OCI-LY1 (cell line): ENCODE measurements at regions not wholly inside any gene's neighbourhood (a gene's known extent, or its start where the extent isn't known, plus 50 kb on each side); places are given as distances from the start of the nearest gene placed in this dataset.

Source experiments
- H2AFZ ChIP-seq: fragments of 200-600 bp; sonication (generic), shearing (Covaris generic); 2 replicates; pipeline ENCODE4 v1.6.0; 2014; ENCODE audit warnings: antibody characterized with exemption, mild to moderate bottlenecking, low read length
- H3F3A ChIP-seq: fragments of 200-600 bp; sonication (generic), shearing (Covaris generic); 2 replicates; pipeline ENCODE4 v1.6.0; 2014; ENCODE audit warnings: mild to moderate bottlenecking, antibody characterized with exemption, low read length, moderate library complexity; ENCODE audit not compliant: insufficient read depth
- H3K27ac ChIP-seq: fragments of 200-600 bp; sonication (generic); 2 replicates; pipeline ENCODE4 v1.5.1; 2014; ENCODE audit warnings: low read length, mixed run types, mild to moderate bottlenecking, low read depth; ENCODE audit not compliant: poor library complexity, severe bottlenecking
- H3K27me3 ChIP-seq: fragments of 200-600 bp; sonication (generic); 2 replicates; pipeline ENCODE4 v1.6.0; 2014; ENCODE audit warnings: antibody characterized with exemption, mild to moderate bottlenecking, low read length, moderate library complexity; ENCODE audit not compliant: insufficient read depth
- H3K36me3 ChIP-seq: fragments of 200-600 bp; sonication (generic); 2 replicates; pipeline ENCODE4 v1.6.1; 2014; ENCODE audit warnings: mild to moderate bottlenecking, antibody characterized with exemption, low read length, moderate library complexity, mixed read lengths; ENCODE audit not compliant: insufficient read depth
- H3K4me1 ChIP-seq: fragments of 200-600 bp; sonication (generic); 2 replicates; pipeline ENCODE4 v1.5.1; 2014; ENCODE audit warnings: mild to moderate bottlenecking, low read length, moderate library complexity; ENCODE audit not compliant: insufficient read depth, severe bottlenecking
- H3K4me2 ChIP-seq: fragments of 200-600 bp; sonication (generic), shearing (Covaris generic); 2 replicates; pipeline ENCODE4 v1.6.1; 2014; ENCODE audit warnings: low read length
- H3K4me3 ChIP-seq: fragments of 200-600 bp; sonication (generic); 2 replicates; pipeline ENCODE4 v1.5.1; 2014; ENCODE audit warnings: low read length, low read depth, mild to moderate bottlenecking, mixed read lengths; ENCODE audit not compliant: poor library complexity, severe bottlenecking
- H3K79me2 ChIP-seq: fragments of 200-600 bp; shearing (Covaris generic); 2 replicates; pipeline ENCODE4 v1.6.1; 2016; ENCODE audit warnings: mixed run types, low read length, mixed read lengths; ENCODE audit not compliant: insufficient read depth
- H3K9ac ChIP-seq: fragments of 200-600 bp; sonication (generic), shearing (Covaris generic); 2 replicates; pipeline ENCODE4 v1.6.1; 2014; ENCODE audit warnings: mild to moderate bottlenecking, low read length, mixed read lengths
- H3K9me2 ChIP-seq: fragments of 200-600 bp; sonication (generic), shearing (Covaris generic); 2 replicates; pipeline ENCODE4 v1.6.1; 2014; ENCODE audit warnings: low read depth, mild to moderate bottlenecking, low read length, mixed read lengths
- H3K9me3 ChIP-seq: fragments of 200-600 bp; shearing (Covaris generic); 2 replicates; pipeline ENCODE4 v1.6.1; 2014; ENCODE audit warnings: low read length, mixed read lengths
- H4K20me1 ChIP-seq: fragments of 200-600 bp; sonication (generic), shearing (Covaris generic); 2 replicates; pipeline ENCODE4 v1.6.0; 2016; ENCODE audit warnings: mild to moderate bottlenecking, low read length; ENCODE audit not compliant: insufficient read depth
- CTCF ChIP-seq: fragments of 200-600 bp; sonication (generic), shearing (Covaris generic); IDR thresholded peaks from 2 replicates; pipeline ENCODE4 v1.5.1; 2017; ENCODE audit warnings: mild to moderate bottlenecking, antibody characterized with exemption, low read length, moderate library complexity, mixed read lengths
- EZH2 ChIP-seq: fragments of 200-600 bp; sonication (generic), shearing (Covaris generic); IDR thresholded peaks from 2 replicates; pipeline ENCODE4 v1.8.0; 2017; ENCODE audit warnings: borderline replicate concordance, mixed run types, mild to moderate bottlenecking, antibody characterized with exemption, low read length, moderate library complexity, mixed read lengths

- H2AFZ ChIP-seq = no peak overlapping the region
- H3K36me3 ChIP-seq = no peaks in the 10 kb centered on the region
- no peaks in the 10 kb centered on the region for H3K9me2 ChIP-seq
- no peak overlapping the region for H3K4me3 ChIP-seq
- TF ChIP-seq CTCF = no peak
- no peak for TF ChIP-seq EZH2
- no peaks in the 10 kb centered on the region for H3K4me1 ChIP-seq
- no peaks in the 10 kb centered on the region for H3K79me2 ChIP-seq
- H4K20me1 ChIP-seq = no peaks in the 10 kb centered on the region
- H3K9ac ChIP-seq = no peak overlapping the region
- H3K27me3 ChIP-seq = no peaks in the 10 kb centered on the region
- no peaks in the 10 kb centered on the region for H3K9me3 ChIP-seq
- no peaks in the 10 kb centered on the region for H3F3A ChIP-seq
- H3K27ac ChIP-seq = no peak overlapping the region
- H3K4me2 ChIP-seq = no peak overlapping the region
These were observed 501.4 kb downstream of the PYDC2 start for GRCh38 chr3:191962324-191962723.

- Histone ChIP-seq H3K9ac (no peak overlapping the region), H4K20me1 (no peaks in the 10 kb centered on the region), H3K9me3 (no peaks in the 10 kb centered on the region), H3K4me2 (no peak overlapping the region), H3K36me3 (no peaks in the 10 kb centered on the region), H3K9me2 (no peaks in the 10 kb centered on the region), H3F3A (no peaks in the 10 kb centered on the region), H3K4me3 (no peak overlapping the region), H3K27ac (no peak overlapping the region), H3K79me2 (no peaks in the 10 kb centered on the region), H3K4me1 (no peaks in the 10 kb centered on the region), H2AFZ (no peak overlapping the region), H3K27me3 (no peaks in the 10 kb centered on the region)
- TF ChIP-seq EZH2 (no peak), CTCF (no peak)
These were observed 502.2 kb downstream of the PYDC2 start for GRCh38 chr3:191963182-191963581.

GRCh38 chr3:191966556-191966955, 505.6 kb downstream of the PYDC2 start:
- H2AFZ ChIP-seq = no peak overlapping the region
- H3K9me2 ChIP-seq = no peaks in the 10 kb centered on the region
- H3K4me2 ChIP-seq = no peak overlapping the region
- H3K4me3 ChIP-seq = no peak overlapping the region
- no peaks in the 10 kb centered on the region for H3K36me3 ChIP-seq
- H3K79me2 ChIP-seq = no peaks in the 10 kb centered on the region
- H3K27ac ChIP-seq = no peak overlapping the region
- H3K27me3 ChIP-seq = no peaks in the 10 kb centered on the region
- no peaks in the 10 kb centered on the region for H3F3A ChIP-seq
- H3K9ac ChIP-seq = no peak overlapping the region
- H3K9me3 ChIP-seq = no peaks in the 10 kb centered on the region
- no peak for TF ChIP-seq EZH2
- TF ChIP-seq CTCF = no peak
- no peaks in the 10 kb centered on the region for H3K4me1 ChIP-seq
- no peaks in the 10 kb centered on the region for H4K20me1 ChIP-seq
